ENCODE measurements at regions not wholly inside any gene's neighbourhood (a gene's known extent, or its start where the extent isn't known, plus 50 kb on each side); places are given as distances from the start of the nearest gene placed in this dataset.

DNA sequence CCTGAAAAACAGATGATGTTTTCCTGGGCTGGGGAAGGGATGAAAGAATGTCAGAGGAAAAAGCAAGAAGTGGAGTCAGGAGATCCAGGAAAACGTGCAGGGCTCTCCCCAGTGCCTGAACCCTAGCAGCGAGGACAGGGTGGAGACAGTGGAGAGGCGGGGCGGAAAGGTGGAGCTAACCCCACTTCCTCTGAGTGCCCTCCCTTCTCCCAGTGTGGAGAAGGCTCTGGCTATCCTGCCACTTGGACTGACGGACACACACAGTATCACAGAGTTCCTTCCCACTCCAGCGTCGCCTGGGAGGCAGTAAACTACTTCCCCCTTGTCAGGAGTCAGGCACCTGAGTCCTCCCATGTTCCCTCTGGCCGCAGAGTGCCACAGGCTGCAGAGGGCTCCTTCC, 125.3 kb upstream of the CHRNA7 start:
- TF ChIP-seq EZH2 (IDR thresholded peaks at IDR 0.05; ENCODE audit: borderline replicate concordance, insufficient read depth, low read depth, low read length, poor library complexity, severe bottlenecking): no peak
- TF ChIP-seq, protein P1, sequence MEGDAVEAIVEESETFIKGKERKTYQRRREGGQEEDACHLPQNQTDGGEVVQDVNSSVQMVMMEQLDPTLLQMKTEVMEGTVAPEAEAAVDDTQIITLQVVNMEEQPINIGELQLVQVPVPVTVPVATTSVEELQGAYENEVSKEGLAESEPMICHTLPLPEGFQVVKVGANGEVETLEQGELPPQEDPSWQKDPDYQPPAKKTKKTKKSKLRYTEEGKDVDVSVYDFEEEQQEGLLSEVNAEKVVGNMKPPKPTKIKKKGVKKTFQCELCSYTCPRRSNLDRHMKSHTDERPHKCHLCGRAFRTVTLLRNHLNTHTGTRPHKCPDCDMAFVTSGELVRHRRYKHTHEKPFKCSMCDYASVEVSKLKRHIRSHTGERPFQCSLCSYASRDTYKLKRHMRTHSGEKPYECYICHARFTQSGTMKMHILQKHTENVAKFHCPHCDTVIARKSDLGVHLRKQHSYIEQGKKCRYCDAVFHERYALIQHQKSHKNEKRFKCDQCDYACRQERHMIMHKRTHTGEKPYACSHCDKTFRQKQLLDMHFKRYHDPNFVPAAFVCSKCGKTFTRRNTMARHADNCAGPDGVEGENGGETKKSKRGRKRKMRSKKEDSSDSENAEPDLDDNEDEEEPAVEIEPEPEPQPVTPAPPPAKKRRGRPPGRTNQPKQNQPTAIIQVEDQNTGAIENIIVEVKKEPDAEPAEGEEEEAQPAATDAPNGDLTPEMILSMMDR (IDR thresholded peaks at IDR 0.05): no peak

Data from B cell (primary cell).